HL-60 (cell line): ENCODE measurements at regions not wholly inside any gene's neighbourhood (a gene's known extent, or its start where the extent isn't known, plus 50 kb on each side); places are given as distances from the start of the nearest gene placed in this dataset.

Experiments
- GABPA ChIP-seq: IDR thresholded peaks from 2 replicates; pipeline ENCODE4 v1.6.1; 2012; ENCODE audit warnings: low read depth
- POLR2AphosphoS5 ChIP-seq: IDR thresholded peaks from 2 replicates; pipeline ENCODE4 v1.6.1; 2012; ENCODE audit warnings: low read depth
- SPI1 ChIP-seq: IDR thresholded peaks from 2 replicates; pipeline ENCODE4 v1.6.1; 2012; ENCODE audit warnings: low read depth, mild to moderate bottlenecking, borderline replicate concordance
- TF ChIP-seq, protein P1 (sequence below): IDR thresholded peaks from one replicate; pipeline ENCODE4 v1.5.1; 2011; ENCODE audit warnings: low read length, control low read depth, inconsistent platforms; ENCODE audit not compliant: insufficient read depth
- TF ChIP-seq, protein P2 (sequence below): IDR thresholded peaks from 2 replicates; pipeline ENCODE4 v1.6.1; 2012; ENCODE audit warnings: low read depth; ENCODE audit not compliant: insufficient replicate concordance

DNA sequence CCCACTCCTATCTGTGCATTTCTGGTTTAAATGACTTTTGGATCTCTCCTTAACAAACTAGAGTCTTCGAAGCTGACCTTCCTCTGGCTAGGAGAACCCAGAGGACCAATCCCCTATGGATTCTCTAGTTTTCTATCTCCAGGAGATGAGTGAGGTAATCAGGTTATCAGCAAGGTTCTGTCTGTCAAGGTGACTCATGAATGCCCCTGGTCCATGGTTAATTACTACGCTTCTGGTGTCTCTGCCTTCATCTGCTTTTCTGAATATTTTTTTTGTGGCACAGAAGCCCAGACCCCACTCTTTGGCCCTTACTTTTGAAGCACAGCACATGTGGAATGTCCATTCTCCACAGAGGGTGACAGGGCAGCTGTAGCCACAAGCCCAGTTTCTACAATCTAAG lies 897.9 kb upstream of the KLHL29 start:
- TF ChIP-seq, protein P1, sequence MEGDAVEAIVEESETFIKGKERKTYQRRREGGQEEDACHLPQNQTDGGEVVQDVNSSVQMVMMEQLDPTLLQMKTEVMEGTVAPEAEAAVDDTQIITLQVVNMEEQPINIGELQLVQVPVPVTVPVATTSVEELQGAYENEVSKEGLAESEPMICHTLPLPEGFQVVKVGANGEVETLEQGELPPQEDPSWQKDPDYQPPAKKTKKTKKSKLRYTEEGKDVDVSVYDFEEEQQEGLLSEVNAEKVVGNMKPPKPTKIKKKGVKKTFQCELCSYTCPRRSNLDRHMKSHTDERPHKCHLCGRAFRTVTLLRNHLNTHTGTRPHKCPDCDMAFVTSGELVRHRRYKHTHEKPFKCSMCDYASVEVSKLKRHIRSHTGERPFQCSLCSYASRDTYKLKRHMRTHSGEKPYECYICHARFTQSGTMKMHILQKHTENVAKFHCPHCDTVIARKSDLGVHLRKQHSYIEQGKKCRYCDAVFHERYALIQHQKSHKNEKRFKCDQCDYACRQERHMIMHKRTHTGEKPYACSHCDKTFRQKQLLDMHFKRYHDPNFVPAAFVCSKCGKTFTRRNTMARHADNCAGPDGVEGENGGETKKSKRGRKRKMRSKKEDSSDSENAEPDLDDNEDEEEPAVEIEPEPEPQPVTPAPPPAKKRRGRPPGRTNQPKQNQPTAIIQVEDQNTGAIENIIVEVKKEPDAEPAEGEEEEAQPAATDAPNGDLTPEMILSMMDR = no peak
- TF ChIP-seq POLR2AphosphoS5 (no peak), GABPA (no peak), SPI1 (no peak)
- TF ChIP-seq, protein P2, sequence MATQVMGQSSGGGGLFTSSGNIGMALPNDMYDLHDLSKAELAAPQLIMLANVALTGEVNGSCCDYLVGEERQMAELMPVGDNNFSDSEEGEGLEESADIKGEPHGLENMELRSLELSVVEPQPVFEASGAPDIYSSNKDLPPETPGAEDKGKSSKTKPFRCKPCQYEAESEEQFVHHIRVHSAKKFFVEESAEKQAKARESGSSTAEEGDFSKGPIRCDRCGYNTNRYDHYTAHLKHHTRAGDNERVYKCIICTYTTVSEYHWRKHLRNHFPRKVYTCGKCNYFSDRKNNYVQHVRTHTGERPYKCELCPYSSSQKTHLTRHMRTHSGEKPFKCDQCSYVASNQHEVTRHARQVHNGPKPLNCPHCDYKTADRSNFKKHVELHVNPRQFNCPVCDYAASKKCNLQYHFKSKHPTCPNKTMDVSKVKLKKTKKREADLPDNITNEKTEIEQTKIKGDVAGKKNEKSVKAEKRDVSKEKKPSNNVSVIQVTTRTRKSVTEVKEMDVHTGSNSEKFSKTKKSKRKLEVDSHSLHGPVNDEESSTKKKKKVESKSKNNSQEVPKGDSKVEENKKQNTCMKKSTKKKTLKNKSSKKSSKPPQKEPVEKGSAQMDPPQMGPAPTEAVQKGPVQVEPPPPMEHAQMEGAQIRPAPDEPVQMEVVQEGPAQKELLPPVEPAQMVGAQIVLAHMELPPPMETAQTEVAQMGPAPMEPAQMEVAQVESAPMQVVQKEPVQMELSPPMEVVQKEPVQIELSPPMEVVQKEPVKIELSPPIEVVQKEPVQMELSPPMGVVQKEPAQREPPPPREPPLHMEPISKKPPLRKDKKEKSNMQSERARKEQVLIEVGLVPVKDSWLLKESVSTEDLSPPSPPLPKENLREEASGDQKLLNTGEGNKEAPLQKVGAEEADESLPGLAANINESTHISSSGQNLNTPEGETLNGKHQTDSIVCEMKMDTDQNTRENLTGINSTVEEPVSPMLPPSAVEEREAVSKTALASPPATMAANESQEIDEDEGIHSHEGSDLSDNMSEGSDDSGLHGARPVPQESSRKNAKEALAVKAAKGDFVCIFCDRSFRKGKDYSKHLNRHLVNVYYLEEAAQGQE = no peak
